ENCODE measurements at regions not wholly inside any gene's neighbourhood (a gene's known extent, or its start where the extent isn't known, plus 50 kb on each side); places are given as distances from the start of the nearest gene placed in this dataset.

DNA sequence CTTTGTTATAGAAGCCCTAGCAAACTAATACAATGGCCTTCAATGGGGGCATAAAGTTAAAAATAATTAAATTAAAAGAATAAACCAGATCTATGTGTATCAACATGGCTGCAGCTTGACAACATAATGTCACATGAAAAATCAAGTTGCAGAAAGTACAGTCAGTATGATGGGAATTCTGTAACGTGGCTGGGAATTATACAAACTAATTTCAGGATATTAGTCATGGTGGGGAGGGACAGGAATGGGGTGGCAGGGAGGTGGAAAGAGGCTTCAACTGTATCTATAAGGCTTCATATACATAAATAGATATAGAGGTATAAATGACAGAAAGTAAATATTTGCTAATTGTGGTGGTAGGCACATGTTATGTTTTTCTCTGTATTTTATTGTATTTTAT is 107.1 kb downstream of the UNC5CL start:
- no peak for ATAC-seq
- Histone ChIP-seq H3K4me2 (ENCODE audit: low read length) (no peak overlapping the region), H4K20me1 (ENCODE audit: insufficient read depth) (no peaks in the 10 kb centered on the region), H3K9me2 (ENCODE audit: insufficient read depth) (no peaks in the 10 kb centered on the region), H3K4me1 (ENCODE audit: control insufficient read depth in 1 of 2, insufficient read depth in 2 of 2, low read length in 2 of 2) (peaks cover 0 to 6% of the 10 kb centered on the region in 2 experiments; a peak in 1 of 4 replicates), H3K27ac (ENCODE audit: low read depth, low read length) (no peak overlapping the region), H3K4me3 (replicated peaks in 1 of 2; ENCODE audit: low read depth in 1 of 2, low read length in 2 of 2) (no peak overlapping the region), H3K9ac (ENCODE audit: low read length) (no peak overlapping the region), H3K36me3 (ENCODE audit: control insufficient read depth in 1 of 2, insufficient read depth in 2 of 2, low read length in 2 of 2) (no peaks in the 10 kb centered on the region), H3K79me2 (ENCODE audit: insufficient read depth, low read length) (no peaks in the 10 kb centered on the region), H2AFZ (ENCODE audit: low read depth, low read length, poor library complexity, severe bottlenecking) (no peak overlapping the region), H3K27me3 (ENCODE audit: insufficient read depth, low read length) (no peaks in the 10 kb centered on the region; the same call in 1 of the 2 replicates), H3K9me3 (ENCODE audit: control insufficient read depth in 1 of 2, insufficient read depth in 1 of 2, low read depth in 1 of 2, low read length in 2 of 2) (no peaks in the 10 kb centered on the region)
- no peak for DNase-seq (ENCODE audit: low read depth, low spot score)
- ChIA-PET CTCF (no interaction called here), POLR2A (no interaction called here), RAD21 (ENCODE audit: low non-redundant PET in 1 of 2, low total read pairs in 2 of 2, uncharacterized antibody in 2 of 2, unreplicated experiment in 2 of 2) (no interaction called here)
- intact Hi-C loops (cut with micrococcal nuclease) = no loop called here
- TF ChIP-seq EZH2 (IDR thresholded peaks at IDR 0.05) (no peak), ZFX (IDR thresholded peaks at IDR 0.05) (no peak), POLR2A (IDR thresholded peaks at IDR 0.05; ENCODE audit: borderline replicate concordance, extremely low read depth, insufficient read depth, insufficient read length) (no peak)
- TF ChIP-seq, protein P1, sequence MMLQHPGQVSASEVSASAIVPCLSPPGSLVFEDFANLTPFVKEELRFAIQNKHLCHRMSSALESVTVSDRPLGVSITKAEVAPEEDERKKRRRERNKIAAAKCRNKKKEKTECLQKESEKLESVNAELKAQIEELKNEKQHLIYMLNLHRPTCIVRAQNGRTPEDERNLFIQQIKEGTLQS (IDR thresholded peaks at IDR 0.05) = no peak
- TF ChIP-seq, protein P2, sequence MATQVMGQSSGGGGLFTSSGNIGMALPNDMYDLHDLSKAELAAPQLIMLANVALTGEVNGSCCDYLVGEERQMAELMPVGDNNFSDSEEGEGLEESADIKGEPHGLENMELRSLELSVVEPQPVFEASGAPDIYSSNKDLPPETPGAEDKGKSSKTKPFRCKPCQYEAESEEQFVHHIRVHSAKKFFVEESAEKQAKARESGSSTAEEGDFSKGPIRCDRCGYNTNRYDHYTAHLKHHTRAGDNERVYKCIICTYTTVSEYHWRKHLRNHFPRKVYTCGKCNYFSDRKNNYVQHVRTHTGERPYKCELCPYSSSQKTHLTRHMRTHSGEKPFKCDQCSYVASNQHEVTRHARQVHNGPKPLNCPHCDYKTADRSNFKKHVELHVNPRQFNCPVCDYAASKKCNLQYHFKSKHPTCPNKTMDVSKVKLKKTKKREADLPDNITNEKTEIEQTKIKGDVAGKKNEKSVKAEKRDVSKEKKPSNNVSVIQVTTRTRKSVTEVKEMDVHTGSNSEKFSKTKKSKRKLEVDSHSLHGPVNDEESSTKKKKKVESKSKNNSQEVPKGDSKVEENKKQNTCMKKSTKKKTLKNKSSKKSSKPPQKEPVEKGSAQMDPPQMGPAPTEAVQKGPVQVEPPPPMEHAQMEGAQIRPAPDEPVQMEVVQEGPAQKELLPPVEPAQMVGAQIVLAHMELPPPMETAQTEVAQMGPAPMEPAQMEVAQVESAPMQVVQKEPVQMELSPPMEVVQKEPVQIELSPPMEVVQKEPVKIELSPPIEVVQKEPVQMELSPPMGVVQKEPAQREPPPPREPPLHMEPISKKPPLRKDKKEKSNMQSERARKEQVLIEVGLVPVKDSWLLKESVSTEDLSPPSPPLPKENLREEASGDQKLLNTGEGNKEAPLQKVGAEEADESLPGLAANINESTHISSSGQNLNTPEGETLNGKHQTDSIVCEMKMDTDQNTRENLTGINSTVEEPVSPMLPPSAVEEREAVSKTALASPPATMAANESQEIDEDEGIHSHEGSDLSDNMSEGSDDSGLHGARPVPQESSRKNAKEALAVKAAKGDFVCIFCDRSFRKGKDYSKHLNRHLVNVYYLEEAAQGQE (IDR thresholded peaks at IDR 0.05; ENCODE audit: low read depth) = no peak
- BruUV-seq (replicated peaks) = no TSS peak

DNA sequence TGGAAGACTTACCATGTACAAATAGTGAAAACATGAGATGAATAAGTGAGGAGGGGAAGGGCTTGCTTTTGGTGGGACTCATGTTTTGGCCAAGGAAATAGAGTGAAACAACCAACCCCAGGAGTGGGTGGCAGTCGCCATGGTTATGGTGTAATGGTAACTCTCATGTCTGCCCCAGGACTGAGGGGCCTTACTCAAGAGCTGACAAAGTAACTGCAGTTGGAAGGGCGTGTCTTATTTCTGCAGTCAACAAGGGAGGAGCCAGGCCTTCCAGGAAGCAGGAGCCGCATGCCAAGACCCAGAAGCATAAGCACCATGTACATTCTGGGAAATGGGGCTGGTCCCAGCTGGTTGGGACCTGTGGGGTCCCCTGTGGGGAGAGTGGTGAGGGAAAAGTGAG is 108.5 kb downstream of the UNC5CL start:
- ATAC-seq = no peak
- ChIA-PET POLR2A (no interaction called here), CTCF (no interaction called here), RAD21 (ENCODE audit: low non-redundant PET in 1 of 2, low total read pairs in 2 of 2, uncharacterized antibody in 2 of 2, unreplicated experiment in 2 of 2) (no interaction called here)
- no TSS peak for BruUV-seq (replicated peaks)
- H3K27ac ChIP-seq (ENCODE audit: low read depth, low read length) = no peak overlapping the region
- no peak overlapping the region for H3K4me2 ChIP-seq (ENCODE audit: low read length)
- intact Hi-C loops (cut with micrococcal nuclease) = no loop called here
- no peak for DNase-seq (ENCODE audit: low read depth, low spot score)
- H3K9me3 ChIP-seq (ENCODE audit: control insufficient read depth in 1 of 2, insufficient read depth in 1 of 2, low read depth in 1 of 2, low read length in 2 of 2) = no peaks in the 10 kb centered on the region
- H3K9me2 ChIP-seq (ENCODE audit: insufficient read depth) = no peaks in the 10 kb centered on the region
- H3K4me3 ChIP-seq (replicated peaks in 1 of 2; ENCODE audit: low read depth in 1 of 2, low read length in 2 of 2) = no peak overlapping the region
- no peak overlapping the region for H2AFZ ChIP-seq (ENCODE audit: low read depth, low read length, poor library complexity, severe bottlenecking)
- H3K36me3 ChIP-seq (ENCODE audit: control insufficient read depth in 1 of 2, insufficient read depth in 2 of 2, low read length in 2 of 2) = no peaks in the 10 kb centered on the region
- H3K9ac ChIP-seq (ENCODE audit: low read length) = no peak overlapping the region
- H3K27me3 ChIP-seq (ENCODE audit: insufficient read depth, low read length) = peaks cover 3% of the 10 kb centered on the region
- no peaks in the 10 kb centered on the region for H3K79me2 ChIP-seq (ENCODE audit: insufficient read depth, low read length)
- H3K4me1 ChIP-seq (ENCODE audit: control insufficient read depth in 1 of 2, insufficient read depth in 2 of 2, low read length in 2 of 2) = peaks cover 0 to 5% of the 10 kb centered on the region in 2 experiments; a peak in 1 of 4 replicates
- TF ChIP-seq ZNF274 (IDR thresholded peaks at IDR 0.05; ENCODE audit: low read depth, low read length) (no peak), CEBPB (IDR thresholded peaks at IDR 0.05; ENCODE audit: low read depth) (no peak), FOSL1 (IDR thresholded peaks at IDR 0.05; ENCODE audit: low read depth) (no peak), POLR2A (IDR thresholded peaks at IDR 0.05; ENCODE audit: borderline replicate concordance, extremely low read depth, insufficient read depth, insufficient read length) (no peak), SIN3A (IDR thresholded peaks at IDR 0.05; ENCODE audit: low read depth) (no peak), SRF (IDR thresholded peaks at IDR 0.05; ENCODE audit: low read depth) (no peak), ELF1 (IDR thresholded peaks at IDR 0.05; ENCODE audit: borderline replicate concordance, low read depth) (no peak), RAD21 (IDR thresholded peaks at IDR 0.05; ENCODE audit: low read depth) (no peak), POLR2AphosphoS5 (IDR thresholded peaks at IDR 0.05; ENCODE audit: low read depth, low read length) (no peak), CBX3 (IDR thresholded peaks at IDR 0.05; ENCODE audit: low read depth) (no peak), JUND (IDR thresholded peaks at IDR 0.05) (no peak)
- TF ChIP-seq, protein P1 (IDR thresholded peaks at IDR 0.05) = no peak
- TF ChIP-seq, protein P2 (IDR thresholded peaks at IDR 0.05; ENCODE audit: low read depth) = no peak
- no peaks in the 10 kb centered on the region for H4K20me1 ChIP-seq (ENCODE audit: insufficient read depth)

Measured in HCT116 (cell line).